CD14-positive monocyte (primary cell): ENCODE measurements at regions not wholly inside any gene's neighbourhood (a gene's known extent, or its start where the extent isn't known, plus 50 kb on each side); places are given as distances from the start of the nearest gene placed in this dataset.

ENCODE experiments used
- DNase-seq, 3 donors: peaks; one replicate each; pipeline ENCODE4 v3.0.0-alpha.2; 2011 to 2022
- H2AFZ ChIP-seq: 2 replicates; pipeline ENCODE4 v1.6.0; 2012; ENCODE audit warnings: mild to moderate bottlenecking, low read depth, low read length, inconsistent platforms; ENCODE audit not compliant: insufficient read depth, poor library complexity, severe bottlenecking
- H3K27ac ChIP-seq, 2 donors: 1 replicate in 1 of 2; 2 replicates in 1 of 2; pipeline ENCODE4 v1.5.1; 2012 to 2013; ENCODE audit warnings: low read length in 2 of 2, control low read depth in 1 of 2, inconsistent platforms in 1 of 2, low read depth in 1 of 2, mild to moderate bottlenecking in 1 of 2
- H3K27me3 ChIP-seq, 2 donors: one replicate each; pipeline versions ENCODE4 v1.6.0 to v1.6.1; 2011 to 2013; ENCODE audit warnings: low read length in 2 of 2; ENCODE audit not compliant: control insufficient read depth in 2 of 2, insufficient read depth in 2 of 2
- H3K36me3 ChIP-seq, 2 donors: replicated peaks in 1 of 2; 1 replicate in 1 of 2; 2 replicates in 1 of 2; pipeline versions ENCODE4 v1.5.1 to v1.6.1; 2012 to 2013; ENCODE audit warnings: low read length in 2 of 2, control low read depth in 1 of 2, inconsistent platforms in 1 of 2, mild to moderate bottlenecking in 1 of 2; ENCODE audit not compliant: insufficient read depth in 2 of 2, control insufficient read depth in 1 of 2
- H3K4me1 ChIP-seq, 2 donors: 1 replicate in 1 of 2; 2 replicates in 1 of 2; pipeline versions ENCODE4 v1.5.1 to v1.6.1; 2012 to 2013; ENCODE audit warnings: low read length in 2 of 2, control low read depth in 1 of 2, inconsistent platforms in 1 of 2, mild to moderate bottlenecking in 1 of 2, moderate library complexity in 1 of 2; ENCODE audit not compliant: insufficient read depth in 2 of 2, control insufficient read depth in 1 of 2
- H3K4me2 ChIP-seq: replicated peaks from 2 replicates; pipeline ENCODE3; 2012; ENCODE audit warnings: low read length, moderate library complexity, mild to moderate bottlenecking; ENCODE audit not compliant: poor library complexity, severe bottlenecking; ENCODE audit errors: extremely low read depth
- H3K4me3 ChIP-seq, 3 experiments: fragments of 200-600 bp in 1 of 3; sonication (generic) in 1 of 3; replicated peaks in 1 of 3; 1 replicate in 2 of 3; 2 replicates in 1 of 3; pipeline ENCODE4 v1.5.1; 2011 to 2013; ENCODE audit warnings: low read length in 3 of 3, mild to moderate bottlenecking in 3 of 3, control low read depth in 2 of 3, low read depth in 2 of 3, inconsistent platforms in 1 of 3, moderate library complexity in 1 of 3
- H3K79me2 ChIP-seq: 2 replicates; pipeline ENCODE4 v1.6.0; 2012; ENCODE audit warnings: mild to moderate bottlenecking, control low read depth, inconsistent platforms, low read length, moderate library complexity; ENCODE audit not compliant: insufficient read depth
- H3K9ac ChIP-seq: 2 replicates; pipeline ENCODE4 v1.6.0; 2017; ENCODE audit warnings: low read length, mild to moderate bottlenecking; ENCODE audit not compliant: insufficient read depth, poor library complexity, severe bottlenecking
- H3K9me3 ChIP-seq, 2 donors: replicated peaks in 1 of 2; 1 replicate in 1 of 2; 2 replicates in 1 of 2; pipeline versions ENCODE4 v1.5.1 to v1.6.1; 2012 to 2013; ENCODE audit warnings: low read length in 2 of 2, control low read depth in 1 of 2; ENCODE audit not compliant: control insufficient read depth in 1 of 2, insufficient read depth in 1 of 2
- H4K20me1 ChIP-seq: 2 replicates; pipeline ENCODE4 v1.6.0; 2012; ENCODE audit warnings: mild to moderate bottlenecking, low read length, control low read depth, moderate library complexity; ENCODE audit not compliant: insufficient read depth
- H3K27ac Mint-ChIP-seq, 7 donors: one replicate each; pipeline ENCODE4 v1.8.0; 2020; ENCODE audit warnings: mild to moderate bottlenecking in 7 of 7, mixed read lengths in 7 of 7, moderate library complexity in 6 of 7, inconsistent platforms in 2 of 7
- H3K27me3 Mint-ChIP-seq, 3 donors: one replicate each; pipeline ENCODE4 v1.8.0; 2021 to 2022; ENCODE audit warnings: low read depth in 3 of 3, mild to moderate bottlenecking in 3 of 3, mixed read lengths in 3 of 3, moderate library complexity in 3 of 3, inconsistent platforms in 1 of 3
- H3K36me3 Mint-ChIP-seq, 2 donors: one replicate each; pipeline ENCODE4 v1.8.0; 2020; ENCODE audit warnings: mixed read lengths in 2 of 2, inconsistent platforms in 1 of 2, mild to moderate bottlenecking in 1 of 2
- H3K4me1 Mint-ChIP-seq: one replicate; pipeline ENCODE4 v1.8.0; 2020; ENCODE audit warnings: mild to moderate bottlenecking, mixed read lengths
- H3K4me3 Mint-ChIP-seq, 2 donors: one replicate each; pipeline ENCODE4 v1.8.0; 2020; ENCODE audit warnings: mild to moderate bottlenecking in 2 of 2, mixed read lengths in 2 of 2, moderate library complexity in 1 of 2
- H3K9me3 Mint-ChIP-seq, 7 donors: one replicate each; pipeline ENCODE4 v1.8.0; 2020 to 2022; ENCODE audit warnings: mixed read lengths in 7 of 7, mild to moderate bottlenecking in 6 of 7, moderate library complexity in 6 of 7, inconsistent platforms in 2 of 7
- CTCF ChIP-seq: fragments of 200-600 bp; IDR thresholded peaks from one replicate; pipeline ENCODE4 v1.8.0; 2022; ENCODE audit warnings: antibody characterized with exemption, mild to moderate bottlenecking
- WGBS: methylation state at CpG from one replicate; pipeline ENCODE4 v1.1.5; 2013; ENCODE audit warnings: missing lambda C conversion rate; ENCODE audit not compliant: insufficient coverage; 5-methylcytosine and 5-hydroxymethylcytosine counted together
- intact Hi-C, 2 donors: fragments of 100-400 bp; cut with micrococcal nuclease; formaldehyde crosslinking; loops; one replicate each; pipeline versions ENCODE4 v1.15.0 to v1.15.1; 2023

GRCh38 chr15:97483232-97483631, 477.3 kb upstream of the ARRDC4 start:
- Histone ChIP-seq H3K36me3 (no peaks in the 10 kb centered on the region), H3K9me3 (peaks cover 4 to 6% of the 10 kb centered on the region in 2 donors), H2AFZ (no peak overlapping the region), H3K4me1 (no peaks in the 10 kb centered on the region), H3K9ac (no peak overlapping the region), H3K4me3 (no peak overlapping the region), H3K27ac (no peak overlapping the region), H3K79me2 (no peaks in the 10 kb centered on the region), H4K20me1 (no peaks in the 10 kb centered on the region), H3K27me3 (no peaks in the 10 kb centered on the region), H3K4me2 (no peak overlapping the region)
- no peak for TF ChIP-seq CTCF
- Mint-ChIP-seq H3K36me3 (no peaks in the 10 kb centered on the region), H3K27ac (no peak overlapping the region), H3K4me1 (peaks cover 8% of the 10 kb centered on the region), H3K9me3 (peaks cover 6 to 10% (median 8%) of the 10 kb centered on the region in 7 donors), H3K4me3 (no peak overlapping the region), H3K27me3 (no peaks in the 10 kb centered on the region)
- DNase-seq: no peak
- WGBS: no CpG with 5 or more reads among the region's 21 CpGs
- intact Hi-C loops: no loop called here

- TF ChIP-seq CTCF: no peak
- no peaks in the 10 kb centered on the region for H3K4me1 ChIP-seq
Observed at GRCh38 chr15:97490429-97490828, 470.1 kb upstream of the ARRDC4 start.

More at GRCh38 chr15:97490429-97490828, 470.1 kb upstream of the ARRDC4 start:
- Mint-ChIP-seq H3K4me1 (no peaks in the 10 kb centered on the region), H3K27ac (no peak overlapping the region), H3K36me3 (no peaks in the 10 kb centered on the region), H3K27me3 (peaks cover 0 to 6% (median 1%) of the 10 kb centered on the region in 3 donors), H3K4me3 (no peak overlapping the region), H3K9me3 (peaks cover 2 to 7% (median 6%) of the 10 kb centered on the region in 7 donors)
- WGBS: 88% methylated on average over 3 of the region's 4 CpGs
- no peak for DNase-seq
- Histone ChIP-seq H2AFZ (no peak overlapping the region), H3K4me2 (no peak overlapping the region), H3K9ac (no peak overlapping the region), H3K4me3 (no peak overlapping the region), H3K27me3 (no peaks in the 10 kb centered on the region), H3K27ac (no peak overlapping the region), H3K36me3 (no peaks in the 10 kb centered on the region), H4K20me1 (no peaks in the 10 kb centered on the region), H3K79me2 (no peaks in the 10 kb centered on the region), H3K9me3 (peaks cover 0 to 4% of the 10 kb centered on the region in 2 donors)
- intact Hi-C loops: no loop called here
